Transverse colon (tissue), 4 donors: ENCODE measurements at regions not wholly inside any gene's neighbourhood (a gene's known extent, or its start where the extent isn't known, plus 50 kb on each side); places are given as distances from the start of the nearest gene placed in this dataset.

Experiments used
- DNase-seq: peaks from one replicate; pipeline ENCODE4 v3.0.0-alpha.2; 2019
- H3K27ac ChIP-seq, 4 donors: fragments of 200-600 bp; sonication (generic); 2 replicates each; pipeline ENCODE4 v1.5.1; 2016 to 2018; ENCODE audit warnings: inconsistent platforms in 4 of 4
- H3K27me3 ChIP-seq: fragments of 200-600 bp; sonication (generic); 2 replicates; pipeline ENCODE4 v1.5.1; 2017; ENCODE audit warnings: inconsistent platforms
- H3K36me3 ChIP-seq, 4 donors: fragments of 200-600 bp; sonication (generic); 2 replicates each; pipeline ENCODE4 v1.5.1; 2017 to 2019; ENCODE audit warnings: inconsistent platforms in 4 of 4
- H3K4me1 ChIP-seq, 4 donors: fragments of 200-600 bp; sonication (generic); 2 replicates each; pipeline ENCODE4 v1.5.1; 2017 to 2020; ENCODE audit warnings: inconsistent platforms in 4 of 4
- H3K4me3 ChIP-seq, 4 donors: fragments of 200-600 bp; sonication (generic); 1 replicate in 1 of 4; 2 replicates in 3 of 4; pipeline versions ENCODE4 v1.5.1 to v1.6.1; 2017 to 2019; ENCODE audit warnings: inconsistent platforms in 4 of 4
- H3K9me3 ChIP-seq, 2 donors: fragments of 200-600 bp; sonication (generic); 2 replicates each; pipeline ENCODE4 v1.5.1; 2017 to 2019; ENCODE audit warnings: inconsistent platforms in 2 of 2
- EP300 ChIP-seq: sonication (generic); formaldehyde crosslinking; IDR thresholded peaks from one replicate; pipeline ENCODE4 v1.6.1; 2017; ENCODE audit warnings: antibody characterized with exemption, low read depth
- POLR2A ChIP-seq: fragments of 450-650 bp; IDR thresholded peaks from one replicate; pipeline ENCODE4 v1.6.1; 2016; ENCODE audit warnings: antibody characterized with exemption, mild to moderate bottlenecking, moderate library complexity
- POLR2AphosphoS5 ChIP-seq, 3 donors: sonication (generic); formaldehyde crosslinking; IDR thresholded peaks; one replicate each; pipeline ENCODE4 v1.6.1; 2016; ENCODE audit warnings: antibody characterized with exemption in 3 of 3
- WGBS, 2 donors: methylation state at CpG; one replicate each; pipeline ENCODE4 v1.1.5; 2018; ENCODE audit warnings: low coverage in 1 of 2; 5-methylcytosine and 5-hydroxymethylcytosine counted together
- in situ Hi-C, 4 donors: fragments of 200-750 bp; cut with MboI; loops; one replicate each; pipeline versions ENCODE4 v1.15.0 to v1.15.1; 2017; ENCODE audit warnings: low sequenced_read_pairs in 3 of 4, low pct_ligation_motif_present in 1 of 4, low pct_unique_long_range_greater_than_20kb in 1 of 4
- intact Hi-C: fragments of 100-400 bp; cut with DNase I; formaldehyde crosslinking; loops from one replicate; pipeline ENCODE4 v1.15.1; 2023; ENCODE audit warnings: low total_unique reads
- TF ChIP-seq, protein P1 (sequence below), 5 experiments: fragments of 200-600 bp in 3 of 5; fragments of 450-650 bp in 2 of 5; sonication (generic) in 3 of 5; IDR thresholded peaks; 1 replicate in 2 of 5; 2 replicates in 3 of 5; pipeline ENCODE4 v1.5.1; 2016 to 2017; ENCODE audit warnings: antibody characterized with exemption in 5 of 5, inconsistent platforms in 3 of 5, mild to moderate bottlenecking in 2 of 5, moderate library complexity in 1 of 5

DNA sequence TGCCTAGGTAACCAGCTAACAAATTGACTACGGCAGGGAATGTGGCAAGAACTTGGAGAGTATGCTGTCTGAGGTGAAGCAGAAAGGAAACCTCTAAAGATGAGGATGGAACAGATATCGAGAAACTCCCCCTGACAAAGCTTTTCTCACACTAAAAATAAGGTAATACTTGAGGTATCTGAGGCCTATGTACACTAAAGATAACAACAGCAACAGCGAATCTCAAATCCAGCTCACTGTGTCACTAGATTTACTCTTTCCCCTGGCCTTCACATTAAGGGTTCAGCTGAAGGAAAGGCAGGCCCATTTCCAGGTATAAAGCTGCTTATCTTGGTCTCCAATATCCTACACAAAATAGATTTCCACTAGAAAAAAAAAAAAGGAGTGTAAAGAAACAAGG lies 518.0 kb downstream of the KCNT2 start:
- 74 to 82% methylated on average over 3 of the region's 3 CpGs for WGBS, 2 donors
- H3K4me3 ChIP-seq: no peak overlapping the region
- DNase-seq: no peak
- H3K36me3 ChIP-seq: no peaks in the 10 kb centered on the region
- no peaks in the 10 kb centered on the region for H3K4me1 ChIP-seq
- H3K27me3 ChIP-seq: no peaks in the 10 kb centered on the region
- no peaks in the 10 kb centered on the region for H3K9me3 ChIP-seq
- TF ChIP-seq, protein P1, sequence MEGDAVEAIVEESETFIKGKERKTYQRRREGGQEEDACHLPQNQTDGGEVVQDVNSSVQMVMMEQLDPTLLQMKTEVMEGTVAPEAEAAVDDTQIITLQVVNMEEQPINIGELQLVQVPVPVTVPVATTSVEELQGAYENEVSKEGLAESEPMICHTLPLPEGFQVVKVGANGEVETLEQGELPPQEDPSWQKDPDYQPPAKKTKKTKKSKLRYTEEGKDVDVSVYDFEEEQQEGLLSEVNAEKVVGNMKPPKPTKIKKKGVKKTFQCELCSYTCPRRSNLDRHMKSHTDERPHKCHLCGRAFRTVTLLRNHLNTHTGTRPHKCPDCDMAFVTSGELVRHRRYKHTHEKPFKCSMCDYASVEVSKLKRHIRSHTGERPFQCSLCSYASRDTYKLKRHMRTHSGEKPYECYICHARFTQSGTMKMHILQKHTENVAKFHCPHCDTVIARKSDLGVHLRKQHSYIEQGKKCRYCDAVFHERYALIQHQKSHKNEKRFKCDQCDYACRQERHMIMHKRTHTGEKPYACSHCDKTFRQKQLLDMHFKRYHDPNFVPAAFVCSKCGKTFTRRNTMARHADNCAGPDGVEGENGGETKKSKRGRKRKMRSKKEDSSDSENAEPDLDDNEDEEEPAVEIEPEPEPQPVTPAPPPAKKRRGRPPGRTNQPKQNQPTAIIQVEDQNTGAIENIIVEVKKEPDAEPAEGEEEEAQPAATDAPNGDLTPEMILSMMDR (IDR thresholded peaks at IDR 0.05): no peak
- no peak for TF ChIP-seq POLR2A
- TF ChIP-seq EP300: no peak
- TF ChIP-seq POLR2AphosphoS5 (IDR thresholded peaks at IDR 0.05): no peak
- intact Hi-C loops: no loop called here
- in situ Hi-C loops: no loop called here
- H3K27ac ChIP-seq: no peak overlapping the region

DNA sequence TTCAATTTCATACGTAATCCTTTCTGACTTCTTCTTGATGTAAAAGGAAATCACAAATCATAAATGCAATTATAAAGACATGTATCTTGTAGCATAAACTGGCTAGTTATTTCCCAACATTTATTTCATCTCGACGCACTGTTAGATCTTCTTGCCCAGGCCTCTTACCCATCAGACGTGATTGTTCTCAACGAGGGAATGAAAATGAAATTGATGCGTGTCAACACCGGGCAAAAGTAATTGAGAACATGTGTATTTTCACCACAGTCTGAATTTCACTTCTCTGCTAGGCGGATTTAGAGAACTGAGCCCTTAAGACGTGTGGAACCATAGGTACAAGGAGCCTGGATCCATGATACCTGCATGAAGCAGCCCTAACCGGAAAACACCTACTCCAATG lies 519.7 kb downstream of the KCNT2 start:
- Histone ChIP-seq H3K36me3 (no peaks in the 10 kb centered on the region), H3K27me3 (no peaks in the 10 kb centered on the region), H3K4me1 (no peaks in the 10 kb centered on the region), H3K27ac (no peak overlapping the region), H3K4me3 (no peak overlapping the region), H3K9me3 (no peaks in the 10 kb centered on the region)
- 87 to 91% methylated on average over 9 to 10 of the region's 10 CpGs for WGBS, 2 donors
- DNase-seq: no peak
- intact Hi-C loops: no loop called here
- TF ChIP-seq POLR2AphosphoS5 (IDR thresholded peaks at IDR 0.05): no peak
- no peak for TF ChIP-seq POLR2A
- TF ChIP-seq, protein P1 (IDR thresholded peaks at IDR 0.05): no peak
- TF ChIP-seq EP300: no peak
- in situ Hi-C loops: no loop called here

DNA sequence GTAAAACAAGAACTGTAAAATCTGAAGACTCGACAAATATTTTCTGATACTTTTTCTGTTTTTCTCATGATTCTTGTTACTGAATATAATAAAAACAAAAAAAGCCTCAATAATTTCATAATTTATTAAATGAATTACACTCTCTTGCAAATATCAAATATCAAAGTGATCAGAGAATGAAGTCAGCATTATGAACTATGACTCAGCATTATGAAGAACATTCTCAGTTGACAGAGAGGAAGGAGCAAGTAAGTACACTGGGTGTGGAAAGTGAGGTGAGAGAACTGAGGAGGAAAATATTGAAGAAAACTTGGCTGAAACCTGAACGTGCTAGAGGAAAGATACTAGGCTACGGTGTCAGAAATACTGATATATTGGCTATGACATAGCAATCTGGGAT lies 529.5 kb downstream of the KCNT2 start:
- Histone ChIP-seq H3K4me1 (no peaks in the 10 kb centered on the region), H3K9me3 (no peaks in the 10 kb centered on the region), H3K36me3 (no peaks in the 10 kb centered on the region), H3K27me3 (no peaks in the 10 kb centered on the region), H3K4me3 (no peak overlapping the region), H3K27ac (no peak overlapping the region)
- no peak for DNase-seq
- in situ Hi-C loops (no loop called here), intact Hi-C loops (no loop called here)
- WGBS, 2 donors: 79 to 80% methylated on average over 3 of the region's 3 CpGs
- no peak for TF ChIP-seq EP300
- TF ChIP-seq POLR2A: no peak
- TF ChIP-seq, protein P1 (IDR thresholded peaks at IDR 0.05): no peak
- TF ChIP-seq POLR2AphosphoS5 (IDR thresholded peaks at IDR 0.05): no peak

DNA sequence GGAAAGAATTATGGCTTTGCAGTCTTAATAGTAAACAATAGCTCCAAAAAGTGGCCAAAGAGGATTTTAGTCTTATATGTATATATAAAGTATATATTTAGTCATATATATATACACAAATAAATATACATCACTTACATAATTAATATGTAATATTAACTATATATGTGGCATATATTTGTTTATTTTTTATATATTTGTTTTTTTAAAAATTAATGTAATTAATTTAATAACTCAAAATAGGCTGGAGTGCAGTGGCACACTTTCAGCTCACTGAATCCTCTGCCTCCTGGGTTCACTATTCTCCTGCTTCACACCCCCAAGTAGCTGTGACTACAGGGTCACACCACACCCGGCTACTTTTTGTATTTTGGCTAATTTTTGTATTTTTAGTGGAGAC lies 532.6 kb downstream of the KCNT2 start:
- Histone ChIP-seq H3K4me3 (no peak overlapping the region), H3K27me3 (no peaks in the 10 kb centered on the region), H3K4me1 (no peaks in the 10 kb centered on the region), H3K9me3 (no peaks in the 10 kb centered on the region), H3K27ac (no peak overlapping the region), H3K36me3 (no peaks in the 10 kb centered on the region)
- no peak for DNase-seq
- 70 to 88% methylated on average over 1 of the region's 1 CpG for WGBS, 2 donors
- intact Hi-C loops (no loop called here), in situ Hi-C loops (no loop called here)
- no peak for TF ChIP-seq POLR2A
- TF ChIP-seq EP300: no peak
- TF ChIP-seq POLR2AphosphoS5 (IDR thresholded peaks at IDR 0.05): no peak
- TF ChIP-seq, protein P1 (IDR thresholded peaks at IDR 0.05): no peak
